ENCODE measurements at regions not wholly inside any gene's neighbourhood (a gene's known extent, or its start where the extent isn't known, plus 50 kb on each side); places are given as distances from the start of the nearest gene placed in this dataset.
"Not testable (repeated sequence)": the region's sequence is repeated elsewhere in the genome, so short reads cannot be mapped to it uniquely, and the experiment has no call there.

- no peak for DNase-seq
Observed at GRCh38 chr17:14756479-14756878, 455.6 kb downstream of the HS3ST3B1 start.

DNA sequence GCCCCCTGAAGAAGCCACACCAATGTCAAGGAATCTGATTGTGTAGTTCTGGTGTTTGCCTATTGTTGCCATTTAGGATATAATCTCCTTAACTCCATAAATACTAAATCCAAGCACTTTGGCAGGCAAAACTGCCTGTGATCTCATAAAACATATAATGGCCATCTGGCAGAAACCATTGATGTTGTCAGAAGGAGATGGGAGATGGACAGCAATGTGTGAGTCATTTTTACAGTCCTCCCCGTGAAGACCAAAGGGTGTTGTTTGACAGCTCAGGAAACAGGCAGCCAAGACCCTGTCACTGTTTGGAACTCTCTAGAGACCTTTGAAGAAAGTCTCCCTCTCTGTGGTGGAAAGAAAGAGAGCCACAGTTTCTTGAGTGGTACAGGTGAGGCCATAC is 454.1 kb downstream of the HS3ST3B1 start:
- no peak for DNase-seq

GRCh38 chr17:14753383-14753782 is 452.5 kb downstream of the HS3ST3B1 start:
- DNase-seq: no peak

DNA sequence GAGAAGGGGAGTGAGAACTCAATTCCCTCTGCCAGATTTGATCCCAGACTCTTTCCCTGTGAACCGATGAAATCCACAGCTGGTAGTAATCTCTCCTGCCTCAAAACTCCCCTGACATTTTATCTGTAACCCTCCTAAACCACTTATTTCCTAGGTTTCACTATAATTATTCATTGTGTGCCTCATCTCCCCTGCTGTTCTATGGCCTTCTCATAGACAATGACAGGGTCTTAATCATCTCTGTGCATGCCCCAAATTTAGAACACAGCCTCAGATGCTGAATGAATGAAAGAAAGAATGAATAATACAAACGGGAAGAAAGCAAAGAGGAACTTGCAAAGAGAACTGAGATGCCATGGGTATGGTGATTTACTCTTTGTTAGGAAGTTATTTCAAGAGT is 451.1 kb downstream of the HS3ST3B1 start:
- no peak for DNase-seq

DNA sequence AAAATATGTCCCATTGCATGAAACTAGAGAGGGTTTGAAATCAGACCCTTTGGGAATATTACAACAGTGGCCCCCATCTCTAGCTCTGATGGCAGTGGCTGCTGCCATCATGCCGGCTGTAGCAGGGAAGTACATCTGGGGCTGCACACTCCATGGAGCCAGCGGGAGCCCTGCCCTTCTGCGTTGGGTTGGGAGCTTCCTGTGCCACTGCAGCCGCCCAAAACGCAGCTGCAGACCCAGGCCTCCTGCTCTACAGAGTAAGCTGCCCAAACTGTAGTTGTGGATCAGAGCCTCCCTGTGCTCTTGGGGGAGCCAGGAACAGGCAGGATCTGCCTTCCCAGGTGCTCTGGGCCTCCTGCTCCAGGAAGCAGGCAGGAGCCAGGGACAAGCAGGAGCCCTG is 450.0 kb downstream of the HS3ST3B1 start:
- no peak for DNase-seq

DNA sequence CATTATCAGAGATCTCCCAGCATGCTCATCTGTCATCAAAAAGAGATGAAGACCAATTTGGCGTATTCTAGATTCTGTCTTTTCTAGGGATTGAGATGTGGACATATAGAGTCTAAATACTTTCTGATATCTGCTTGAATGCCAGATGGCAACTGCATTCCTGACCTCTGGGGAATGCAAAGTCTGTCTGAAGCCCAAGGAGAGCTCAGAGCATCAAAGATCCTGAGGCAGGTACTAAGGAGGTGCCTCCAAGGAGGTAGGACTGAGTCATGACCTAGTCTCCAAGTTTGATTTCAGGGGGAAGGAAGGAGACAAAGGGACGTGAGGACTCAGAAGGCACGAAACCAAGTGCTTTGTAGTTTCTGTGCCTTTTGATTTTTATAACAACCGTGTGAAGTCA is 448.4 kb downstream of the HS3ST3B1 start:
- no peak for DNase-seq

DNA sequence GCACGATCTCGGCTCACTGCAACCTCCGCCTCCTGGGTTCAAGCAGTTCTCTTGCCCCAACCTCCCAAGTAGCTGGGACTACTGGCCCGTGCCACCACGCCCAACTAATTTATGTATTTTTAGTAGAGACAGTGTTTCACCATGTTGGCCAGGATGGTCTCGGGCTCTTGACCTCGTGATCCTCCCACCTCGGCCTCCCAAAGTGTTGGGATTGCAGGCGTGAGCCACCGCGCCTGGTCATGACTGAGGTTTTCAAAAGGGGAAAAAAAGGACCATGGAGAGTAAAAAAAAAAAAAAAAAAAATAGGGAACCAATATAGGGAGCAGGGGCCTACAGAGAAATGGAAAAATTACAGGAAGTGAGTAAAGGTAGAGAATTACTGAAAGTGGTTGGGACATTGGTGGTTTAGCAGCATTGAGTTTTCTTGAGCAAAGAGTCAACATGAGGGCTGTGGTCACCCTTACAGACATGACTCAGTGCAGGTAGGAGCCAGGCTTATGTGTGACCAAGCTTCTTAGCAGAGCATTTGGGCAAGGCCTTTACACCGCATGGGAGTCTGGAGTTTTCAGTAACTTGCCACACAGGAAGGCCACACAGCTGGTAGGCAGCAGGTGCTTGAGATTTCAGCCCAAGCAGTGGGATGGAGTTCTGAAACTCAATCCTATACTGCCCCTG is 447.3 kb downstream of the HS3ST3B1 start:
- no peak for DNase-seq

GRCh38 chr17:14747603-14747950 is 446.7 kb downstream of the HS3ST3B1 start:
- DNase-seq: no peak

- no peak for DNase-seq
Observed at GRCh38 chr17:14746822-14747602, 446.1 kb downstream of the HS3ST3B1 start.

GRCh38 chr17:14745541-14745940 is 444.7 kb downstream of the HS3ST3B1 start:
- DNase-seq: no peak

- no peak for DNase-seq
Observed at GRCh38 chr17:14744761-14745473, 444.0 kb downstream of the HS3ST3B1 start.

- DNase-seq: no peak
Observed at GRCh38 chr17:14741491-14741890, 440.6 kb downstream of the HS3ST3B1 start.

DNA sequence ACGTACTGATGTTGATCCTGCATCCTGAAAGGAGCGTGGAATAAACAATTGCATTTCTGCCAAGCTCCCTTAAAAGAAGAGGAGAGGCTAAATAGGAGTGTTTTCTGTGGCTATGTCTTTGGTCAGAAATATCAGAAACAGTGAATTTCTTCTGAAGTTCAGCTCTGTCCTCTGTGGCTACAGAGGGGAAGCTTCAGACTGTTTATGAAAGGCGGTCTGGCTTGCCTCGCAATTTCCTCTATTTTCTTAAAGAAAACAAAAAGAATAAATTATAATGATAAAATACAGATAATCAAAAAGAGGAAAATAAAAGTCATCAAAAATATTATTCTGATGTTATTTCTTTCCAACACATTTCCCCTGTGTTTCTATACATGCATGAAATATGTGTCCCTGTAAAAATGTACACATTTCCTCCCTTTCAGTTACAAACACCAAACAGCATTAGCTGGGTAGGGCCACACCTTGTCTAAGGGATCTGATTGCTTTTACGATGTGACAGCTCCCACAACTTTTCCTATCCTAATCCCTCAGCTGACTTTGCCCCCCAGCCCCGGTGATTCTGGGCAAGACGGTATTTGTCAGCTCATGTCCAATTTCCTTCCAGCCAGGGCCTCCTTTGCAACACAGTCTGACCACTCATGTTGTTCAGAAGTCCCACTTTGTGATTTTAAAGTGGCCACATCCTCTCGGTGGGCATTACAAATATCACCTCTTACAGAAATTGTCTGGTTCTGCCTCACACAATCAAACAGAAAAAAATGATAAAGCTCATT is 439.0 kb downstream of the HS3ST3B1 start:
- DNase-seq: no peak

DNA sequence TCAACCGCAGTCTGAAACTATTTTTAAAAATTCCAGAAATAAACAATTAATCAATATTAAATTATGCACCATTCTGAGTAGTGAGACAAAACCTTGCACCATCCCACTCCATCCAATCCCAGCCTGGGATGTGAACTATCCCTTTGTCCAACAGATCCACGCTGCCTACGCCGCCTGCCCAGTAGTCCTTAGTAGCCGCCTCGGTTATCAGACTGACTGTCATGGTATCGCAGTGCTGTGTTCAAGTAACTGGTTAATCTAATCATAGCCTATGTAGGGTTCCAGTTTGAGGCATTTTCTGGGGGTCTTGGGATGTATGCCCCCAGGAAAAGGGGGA is 437.7 kb downstream of the HS3ST3B1 start:
- no peak for DNase-seq

DNA sequence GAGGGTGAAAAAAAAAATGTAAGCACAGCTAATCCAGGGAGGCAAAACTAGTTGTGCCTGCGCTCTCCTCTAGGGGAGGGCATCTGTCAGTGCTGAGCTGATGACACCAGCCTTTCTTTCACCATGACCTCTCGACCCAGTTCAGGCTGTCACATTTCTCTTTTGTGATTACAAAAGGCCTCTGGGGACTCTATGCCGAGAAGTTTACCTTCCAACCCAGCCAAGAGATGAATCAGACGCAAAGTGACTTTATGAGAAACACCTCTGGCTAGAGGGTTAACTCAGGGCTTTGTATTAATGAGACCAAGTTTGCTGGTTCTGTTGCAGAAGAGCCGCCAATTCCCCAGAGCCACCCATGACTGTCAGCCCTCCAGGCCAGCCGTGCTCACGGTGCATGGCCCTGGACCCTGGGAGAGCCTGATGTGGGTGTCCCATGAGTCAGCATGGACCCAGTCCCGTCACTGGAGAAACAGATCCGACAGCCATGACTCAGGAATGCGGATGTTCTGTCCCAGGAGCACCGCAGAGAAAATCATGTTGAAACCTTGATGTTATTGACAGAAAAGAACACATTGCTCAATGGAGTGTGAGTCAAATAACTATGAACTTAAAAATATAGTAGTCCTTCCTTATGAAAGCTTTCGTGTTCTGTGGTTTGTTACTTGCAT is 437.2 kb downstream of the HS3ST3B1 start:
- DNase-seq: peak; percentile 67

GRCh38 chr17:14736631-14737030 is 435.8 kb downstream of the HS3ST3B1 start:
- no peak for DNase-seq

GRCh38 chr17:14733376-14733775 is 432.5 kb downstream of the HS3ST3B1 start:
- no peak for DNase-seq

DNA sequence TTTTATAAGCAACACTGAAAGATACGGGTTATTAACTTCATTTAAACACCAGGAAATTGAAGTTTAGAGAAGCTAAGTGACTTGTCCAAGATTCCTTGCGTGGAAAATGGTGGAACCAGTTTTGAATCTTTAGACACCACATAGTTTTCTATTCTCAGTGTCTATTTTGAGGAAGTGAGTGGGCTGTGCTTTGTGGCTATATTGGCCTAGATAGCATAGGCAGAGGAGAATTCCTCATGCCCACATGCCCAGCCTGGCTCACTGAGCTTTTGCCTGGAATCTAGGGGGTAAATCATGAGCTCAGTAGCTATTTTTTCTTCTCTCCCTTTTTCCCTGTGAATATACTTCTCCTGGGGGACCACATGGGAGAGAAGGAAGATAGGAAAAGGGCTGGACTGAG is 431.3 kb downstream of the HS3ST3B1 start:
- DNase-seq: no peak

DNA sequence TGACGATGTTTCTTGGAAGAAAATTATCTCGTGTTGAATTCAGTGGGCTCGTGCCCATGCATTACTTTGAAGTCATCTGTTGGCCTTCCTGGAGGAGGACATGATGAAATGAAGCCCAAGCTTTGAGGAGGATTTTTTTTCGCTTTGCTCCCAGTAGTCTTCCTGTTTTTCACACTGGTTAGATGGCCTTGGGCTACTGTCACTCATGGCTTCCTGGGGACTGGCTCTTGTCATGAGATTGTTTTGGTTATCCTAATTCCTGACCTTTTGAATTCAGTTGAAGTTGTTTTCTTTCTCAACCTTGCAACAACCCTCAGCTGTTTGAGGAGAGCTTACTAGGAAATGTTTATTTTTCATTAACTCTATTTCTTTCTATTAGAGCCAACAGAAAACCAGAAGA is 430.7 kb downstream of the HS3ST3B1 start:
- no peak for DNase-seq

DNA sequence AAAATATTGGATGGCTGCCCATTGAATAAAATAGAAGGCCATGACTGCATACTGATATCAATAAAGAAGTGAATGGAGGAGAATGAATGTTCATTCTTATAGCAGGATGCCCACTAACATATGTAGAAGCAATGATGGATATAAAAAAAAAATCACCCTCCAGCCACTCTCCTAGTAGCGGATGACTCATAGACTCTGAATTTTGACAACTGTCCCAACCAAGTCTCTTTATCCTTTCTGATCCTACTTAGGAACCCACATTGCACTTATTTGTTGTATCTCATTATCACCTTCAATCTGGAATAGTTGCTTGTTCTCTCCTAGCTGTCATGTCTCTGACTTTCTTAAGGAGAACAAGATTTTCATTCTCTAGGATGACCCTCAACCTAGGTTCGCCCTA is 429.9 kb downstream of the HS3ST3B1 start:
- DNase-seq: no peak

GRCh38 chr17:14725729-14726128 is 424.8 kb downstream of the HS3ST3B1 start:
- no peak for DNase-seq

DNA sequence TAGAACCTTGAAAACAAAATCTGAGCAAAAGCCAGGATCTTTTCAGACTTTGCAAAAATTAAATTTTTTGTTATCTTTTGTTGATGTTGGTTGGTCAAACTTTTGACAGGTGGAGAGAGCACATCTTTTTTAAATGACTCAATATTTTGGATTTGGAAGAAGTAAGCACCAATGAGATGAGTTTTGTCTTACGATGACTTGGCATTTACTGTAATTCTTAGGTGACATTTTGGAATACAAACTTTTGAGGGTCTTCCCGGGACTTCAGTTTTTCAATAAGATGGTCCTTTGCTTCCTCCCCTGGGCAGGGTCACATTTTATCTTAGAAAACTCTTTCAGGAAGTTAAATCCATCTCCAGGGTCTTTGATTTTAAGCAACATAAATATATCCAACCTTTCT is 423.9 kb downstream of the HS3ST3B1 start:
- no peak for DNase-seq

- DNase-seq: not testable (repeated sequence)
Observed at GRCh38 chr17:14723349-14723748, 422.5 kb downstream of the HS3ST3B1 start.

Measured in CD4-positive, alpha-beta T cell treated with Interferon gamma for 1 hour (primary cell).